HepG2 (cell line): ENCODE measurements at regions not wholly inside any gene's neighbourhood (a gene's known extent, or its start where the extent isn't known, plus 50 kb on each side); places are given as distances from the start of the nearest gene placed in this dataset.

Experiments used
- BCL6 ChIP-seq: IDR thresholded peaks from 2 replicates; pipeline ENCODE4 v1.6.1; 2016; ENCODE audit warnings: missing genetic modification reagents, missing compliant biosample characterization
- CBFB ChIP-seq: sonication (generic); formaldehyde crosslinking; IDR thresholded peaks from 2 replicates; pipeline ENCODE4 v1.4.0; 2020; ENCODE audit warnings: missing genetic modification reagents
- EEA1 ChIP-seq: sonication (generic); formaldehyde crosslinking; IDR thresholded peaks from 2 replicates; pipeline ENCODE4 v1.5.1; 2020; ENCODE audit warnings: mild to moderate bottlenecking, missing genetic modification reagents, borderline replicate concordance
- HNF4A ChIP-seq: sonication (generic); formaldehyde crosslinking; IDR thresholded peaks from 2 replicates; pipeline ENCODE4 v1.4.0; 2020; ENCODE audit warnings: missing genetic modification reagents
- HOMEZ ChIP-seq: IDR thresholded peaks from 2 replicates; pipeline ENCODE4 v1.6.1; 2016; ENCODE audit warnings: low read depth
- HOXA3 ChIP-seq: sonication (generic); formaldehyde crosslinking; IDR thresholded peaks from 2 replicates; pipeline ENCODE4 v1.5.0; 2020; ENCODE audit warnings: missing genetic modification reagents
- PAWR ChIP-seq: sonication (generic); formaldehyde crosslinking; IDR thresholded peaks from 2 replicates; pipeline ENCODE4 v1.4.0; 2020; ENCODE audit warnings: missing genetic modification reagents, mild to moderate bottlenecking, borderline replicate concordance
- SRY ChIP-seq: sonication (generic); formaldehyde crosslinking; IDR thresholded peaks from 2 replicates; pipeline ENCODE4 v1.8.0; 2022; ENCODE audit warnings: mild to moderate bottlenecking, missing genetic modification reagents
- ZBTB2 ChIP-seq: sonication (generic); formaldehyde crosslinking; IDR thresholded peaks from 2 replicates; pipeline ENCODE4 v1.8.0; 2022; ENCODE audit warnings: low read depth, missing genetic modification reagents
- ZFAT ChIP-seq: sonication (generic); formaldehyde crosslinking; conservative IDR thresholded peaks from 2 replicates; pipeline ENCODE4 v1.8.1; 2023; ENCODE audit warnings: missing genetic modification reagents, inconsistent platforms
- ZNF124 ChIP-seq: sonication (generic); formaldehyde crosslinking; IDR thresholded peaks from 2 replicates; pipeline ENCODE4 v1.4.0; 2020; ENCODE audit warnings: missing genetic modification reagents
- ZNF564 ChIP-seq: sonication (generic); formaldehyde crosslinking; IDR thresholded peaks from 2 replicates; pipeline ENCODE4 v1.8.1; 2023; ENCODE audit warnings: mild to moderate bottlenecking, missing genetic modification reagents
- ZNF644 ChIP-seq: IDR thresholded peaks from 2 replicates; pipeline ENCODE4 v1.6.1; 2016; ENCODE audit warnings: low read depth
- TF ChIP-seq, protein P1 (sequence below): sonication (generic); formaldehyde crosslinking; IDR thresholded peaks from 2 replicates; pipeline ENCODE4 v1.4.0; 2020; ENCODE audit warnings: missing genetic modification reagents, borderline replicate concordance
- TF ChIP-seq, protein P2 (sequence below): sonication (generic); formaldehyde crosslinking; IDR thresholded peaks from 2 replicates; pipeline ENCODE4 v1.4.0; 2020; ENCODE audit warnings: missing genetic modification reagents

- TF ChIP-seq ZBTB2 (no peak), ZFAT (CRISPR knock-in tag) (no peak), ZNF124 (0 out of 2 replicates have a peak, but pooled peaks have one; percentile 26), HNF4A (CRISPR knock-in tag) (peak; percentile 43), ZNF644 (CRISPR knock-in tag) (peak; percentile 56; the same call in 1 of the 2 replicates), BCL6 (CRISPR knock-in tag) (0 out of 2 replicates have a peak, but pooled peaks have one; percentile 12), ZNF564 (no peak), CBFB (no peak), HOXA3 (CRISPR knock-in tag) (peak; percentile 60), HOMEZ (CRISPR knock-in tag) (0 out of 2 replicates have a peak, but pooled peaks have one; percentile 23), SRY (CRISPR knock-in tag) (no peak), EEA1 (CRISPR knock-in tag) (no peak), PAWR (no peak)
- TF ChIP-seq, protein P1, sequence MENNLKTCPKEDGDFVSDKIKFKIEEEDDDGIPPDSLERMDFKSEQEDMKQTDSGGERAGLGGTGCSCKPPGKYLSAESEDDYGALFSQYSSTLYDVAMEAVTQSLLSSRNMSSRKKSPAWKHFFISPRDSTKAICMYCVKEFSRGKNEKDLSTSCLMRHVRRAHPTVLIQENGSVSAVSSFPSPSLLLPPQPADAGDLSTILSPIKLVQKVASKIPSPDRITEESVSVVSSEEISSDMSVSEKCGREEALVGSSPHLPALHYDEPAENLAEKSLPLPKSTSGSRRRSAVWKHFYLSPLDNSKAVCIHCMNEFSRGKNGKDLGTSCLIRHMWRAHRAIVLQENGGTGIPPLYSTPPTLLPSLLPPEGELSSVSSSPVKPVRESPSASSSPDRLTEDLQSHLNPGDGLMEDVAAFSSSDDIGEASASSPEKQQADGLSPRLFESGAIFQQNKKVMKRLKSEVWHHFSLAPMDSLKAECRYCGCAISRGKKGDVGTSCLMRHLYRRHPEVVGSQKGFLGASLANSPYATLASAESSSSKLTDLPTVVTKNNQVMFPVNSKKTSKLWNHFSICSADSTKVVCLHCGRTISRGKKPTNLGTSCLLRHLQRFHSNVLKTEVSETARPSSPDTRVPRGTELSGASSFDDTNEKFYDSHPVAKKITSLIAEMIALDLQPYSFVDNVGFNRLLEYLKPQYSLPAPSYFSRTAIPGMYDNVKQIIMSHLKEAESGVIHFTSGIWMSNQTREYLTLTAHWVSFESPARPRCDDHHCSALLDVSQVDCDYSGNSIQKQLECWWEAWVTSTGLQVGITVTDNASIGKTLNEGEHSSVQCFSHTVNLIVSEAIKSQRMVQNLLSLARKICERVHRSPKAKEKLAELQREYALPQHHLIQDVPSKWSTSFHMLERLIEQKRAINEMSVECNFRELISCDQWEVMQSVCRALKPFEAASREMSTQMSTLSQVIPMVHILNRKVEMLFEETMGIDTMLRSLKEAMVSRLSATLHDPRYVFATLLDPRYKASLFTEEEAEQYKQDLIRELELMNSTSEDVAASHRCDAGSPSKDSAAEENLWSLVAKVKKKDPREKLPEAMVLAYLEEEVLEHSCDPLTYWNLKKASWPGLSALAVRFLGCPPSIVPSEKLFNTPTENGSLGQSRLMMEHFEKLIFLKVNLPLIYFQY: no peak
- TF ChIP-seq, protein P2, sequence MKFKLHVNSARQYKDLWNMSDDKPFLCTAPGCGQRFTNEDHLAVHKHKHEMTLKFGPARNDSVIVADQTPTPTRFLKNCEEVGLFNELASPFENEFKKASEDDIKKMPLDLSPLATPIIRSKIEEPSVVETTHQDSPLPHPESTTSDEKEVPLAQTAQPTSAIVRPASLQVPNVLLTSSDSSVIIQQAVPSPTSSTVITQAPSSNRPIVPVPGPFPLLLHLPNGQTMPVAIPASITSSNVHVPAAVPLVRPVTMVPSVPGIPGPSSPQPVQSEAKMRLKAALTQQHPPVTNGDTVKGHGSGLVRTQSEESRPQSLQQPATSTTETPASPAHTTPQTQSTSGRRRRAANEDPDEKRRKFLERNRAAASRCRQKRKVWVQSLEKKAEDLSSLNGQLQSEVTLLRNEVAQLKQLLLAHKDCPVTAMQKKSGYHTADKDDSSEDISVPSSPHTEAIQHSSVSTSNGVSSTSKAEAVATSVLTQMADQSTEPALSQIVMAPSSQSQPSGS (CRISPR knock-in tag): 0 out of 2 replicates have a peak, but pooled peaks have one; percentile 66
Measured at GRCh38 chr2:44079686-44080085, 83.9 kb upstream of the LRPPRC start (continued).
